HG03575 (cell line): ENCODE measurements at regions not wholly inside any gene's neighbourhood (a gene's known extent, or its start where the extent isn't known, plus 50 kb on each side); places are given as distances from the start of the nearest gene placed in this dataset.
"Not testable (repeated sequence)": the region's sequence is repeated elsewhere in the genome, so short reads cannot be mapped to it uniquely, and the experiment has no call there.

ENCODE experiments used
- ATAC-seq: cut with Tn5 transposase; IDR thresholded peaks from one replicate; pipeline ENCODE4 v1.9.1; 2021; ENCODE audit not compliant: unreplicated experiment, insufficient number of reproducible peaks, low FRiP score; ENCODE audit errors: extremely low read depth

DNA sequence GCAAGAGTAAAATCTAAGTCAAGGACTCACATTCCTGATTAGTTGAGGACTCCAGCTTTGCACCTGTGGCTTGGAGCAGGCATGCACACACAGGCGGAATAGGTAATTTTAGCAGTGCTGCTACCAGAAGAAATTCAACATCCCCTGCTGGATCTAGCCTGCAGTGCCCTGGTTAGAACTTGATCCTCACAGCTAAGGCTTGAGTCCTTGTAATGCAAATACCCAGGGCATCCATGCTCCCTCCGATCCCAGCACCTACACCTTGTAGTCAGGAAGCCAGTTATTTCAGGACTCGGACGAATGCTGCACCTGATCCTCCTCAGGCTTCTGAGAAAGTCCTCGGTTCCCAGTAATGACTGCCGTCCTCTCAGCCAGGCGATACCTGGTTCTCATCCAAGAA, 309.0 kb upstream of the AMIGO2 start:
- no peak for ATAC-seq

DNA sequence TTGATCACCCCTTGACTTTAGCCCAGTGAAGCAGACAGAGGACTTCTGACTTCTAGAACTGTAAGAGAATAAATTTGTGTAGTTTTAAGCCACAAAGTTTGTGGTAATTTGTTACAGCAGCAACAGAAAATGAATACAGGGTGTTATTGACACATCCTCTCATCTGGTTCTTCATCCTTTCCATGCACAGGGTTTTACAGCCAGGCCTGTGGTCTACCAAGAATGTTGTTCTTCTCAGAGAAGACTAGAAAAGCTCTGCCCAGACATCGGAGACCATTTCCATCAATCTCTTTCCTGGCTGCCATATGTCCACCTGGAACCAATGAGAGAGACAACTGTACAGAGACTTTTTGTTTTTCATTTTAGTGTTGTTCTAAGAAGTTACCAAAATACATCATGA, 308.2 kb upstream of the AMIGO2 start:
- ATAC-seq: no peak

GRCh38 chr12:47385653-47386052, 305.9 kb upstream of the AMIGO2 start:
- no peak for ATAC-seq

- ATAC-seq: no peak
Measured at GRCh38 chr12:47383942-47384341, 304.2 kb upstream of the AMIGO2 start.

- ATAC-seq: no peak
Measured at GRCh38 chr12:47382305-47382704, 302.5 kb upstream of the AMIGO2 start.

DNA sequence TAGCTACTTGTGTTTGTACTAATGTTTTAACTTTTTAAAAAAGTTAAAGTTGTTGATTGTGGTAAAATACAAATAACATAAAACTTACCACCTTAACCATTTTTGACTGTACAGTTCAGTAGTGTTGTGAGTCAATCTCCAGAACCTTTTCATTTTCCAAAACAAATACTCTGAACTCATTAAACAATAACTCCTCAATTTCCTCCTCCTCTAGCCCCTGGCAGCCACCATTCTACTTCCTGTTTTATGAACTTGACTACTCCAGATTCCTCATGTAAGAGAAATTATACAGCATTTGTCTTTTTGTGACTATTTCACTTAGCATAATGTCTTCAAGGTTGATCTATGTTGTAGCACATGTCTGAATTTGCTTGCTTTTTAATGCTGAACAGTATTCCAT, 299.1 kb upstream of the AMIGO2 start:
- ATAC-seq: no peak

DNA sequence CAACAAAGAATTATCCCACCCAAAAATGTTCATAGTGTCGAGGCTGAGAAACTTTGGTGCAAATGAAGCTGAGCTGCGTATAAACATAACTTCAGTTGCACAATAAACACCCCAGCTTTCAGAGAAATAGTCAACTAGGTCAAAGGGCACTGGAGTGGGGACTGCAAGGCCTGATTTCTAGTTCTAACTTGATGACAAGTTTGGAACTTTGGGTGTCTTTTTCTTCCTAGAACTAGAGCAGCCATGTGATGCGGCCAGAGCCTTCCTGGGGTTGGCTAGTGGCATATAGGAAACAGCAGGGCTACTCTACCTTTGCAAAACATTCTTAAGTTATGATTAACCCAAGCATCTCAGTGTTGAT, 298.4 kb upstream of the AMIGO2 start:
- ATAC-seq: no peak

GRCh38 chr12:47377414-47378221, 297.9 kb upstream of the AMIGO2 start:
- ATAC-seq: no peak

GRCh38 chr12:47376927-47377326, 297.2 kb upstream of the AMIGO2 start:
- no peak for ATAC-seq

DNA sequence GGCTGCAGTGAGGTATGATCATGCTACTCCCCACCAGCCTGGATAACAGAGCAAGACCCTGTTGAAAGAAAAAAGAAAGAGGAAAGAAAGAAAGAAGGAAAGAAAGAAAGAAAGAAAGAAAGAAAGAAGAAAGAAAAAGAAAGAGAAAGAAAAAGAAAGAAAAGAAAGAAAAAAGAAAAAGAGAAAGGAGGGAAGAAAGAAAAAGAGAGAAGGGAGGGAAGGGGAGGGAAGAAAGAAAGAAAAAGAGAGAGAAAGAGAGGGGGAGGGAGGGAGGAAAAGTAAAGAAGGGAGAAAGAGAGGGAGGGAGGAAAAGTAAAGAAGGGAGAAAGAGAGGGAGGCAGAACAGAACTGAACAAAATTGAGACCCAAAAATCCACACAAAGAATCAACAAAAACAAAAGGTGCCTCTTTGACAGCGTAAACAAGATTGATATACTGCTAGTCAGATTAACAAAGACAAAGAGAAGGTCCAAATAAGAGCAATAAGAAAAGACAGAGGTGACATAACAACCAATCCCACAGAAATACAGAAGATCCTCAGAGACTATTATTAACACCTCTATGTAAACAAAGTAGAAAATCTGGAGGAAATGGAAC, 293.9 kb upstream of the AMIGO2 start:
- no peak for ATAC-seq

GRCh38 chr12:47370421-47370820, 290.7 kb upstream of the AMIGO2 start:
- ATAC-seq: no peak

- no peak for ATAC-seq
Measured at GRCh38 chr12:47369085-47369484, 289.3 kb upstream of the AMIGO2 start.

DNA sequence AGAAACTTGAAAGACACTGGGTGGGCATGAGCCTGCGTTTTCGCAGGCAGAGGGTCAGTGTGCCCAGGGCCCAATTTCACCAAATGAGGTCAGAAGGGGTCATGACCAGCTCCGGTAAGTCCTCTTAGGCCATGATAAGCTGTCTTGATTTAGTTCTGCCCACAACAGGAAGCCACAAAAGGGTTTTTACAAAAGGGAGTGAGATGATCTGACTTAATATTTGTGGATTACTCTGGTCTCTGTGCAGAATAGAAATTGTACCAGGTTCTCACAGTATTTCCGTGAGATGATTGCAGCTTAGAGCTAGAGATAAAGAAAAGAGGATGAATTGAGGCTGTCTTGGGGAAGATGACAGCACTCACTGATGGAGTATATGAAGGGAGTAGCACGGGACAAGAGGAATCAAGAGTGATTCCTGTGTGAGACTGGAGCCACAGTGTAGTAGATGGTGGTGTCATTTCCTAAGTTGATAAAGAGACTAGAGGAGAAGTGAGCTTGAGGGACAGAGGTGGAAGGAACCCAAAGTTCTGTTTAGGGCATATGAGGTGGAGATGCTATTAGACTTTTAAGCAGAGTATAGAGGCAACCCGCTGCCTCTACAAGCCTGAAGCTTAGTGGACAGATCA, 288.3 kb upstream of the AMIGO2 start:
- ATAC-seq: no peak

GRCh38 chr12:47366579-47366978, 286.8 kb upstream of the AMIGO2 start:
- no peak for ATAC-seq

DNA sequence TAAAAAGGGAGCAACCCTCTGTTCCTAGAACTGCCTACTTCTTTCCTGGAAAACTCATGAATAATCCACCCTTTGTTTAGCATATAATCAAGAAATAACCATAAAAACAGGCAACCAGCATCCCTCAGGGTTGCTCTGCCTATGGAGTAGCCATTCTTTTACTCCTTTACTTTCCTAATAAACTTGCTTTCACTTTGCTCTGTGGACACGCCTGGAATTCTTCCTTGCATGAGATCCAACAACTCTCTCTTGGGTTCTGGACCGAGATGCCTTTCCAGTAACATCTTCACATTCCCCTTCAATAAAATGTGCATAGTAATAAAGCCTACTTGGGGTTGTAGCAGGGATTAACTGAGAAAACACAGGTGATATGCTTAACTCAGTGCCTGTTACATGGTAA, 286.4 kb upstream of the AMIGO2 start:
- no peak for ATAC-seq

- not testable (repeated sequence) for ATAC-seq
Measured at GRCh38 chr12:47365443-47366076, 285.8 kb upstream of the AMIGO2 start.

GRCh38 chr12:47364261-47364660, 284.5 kb upstream of the AMIGO2 start:
- ATAC-seq: no peak

DNA sequence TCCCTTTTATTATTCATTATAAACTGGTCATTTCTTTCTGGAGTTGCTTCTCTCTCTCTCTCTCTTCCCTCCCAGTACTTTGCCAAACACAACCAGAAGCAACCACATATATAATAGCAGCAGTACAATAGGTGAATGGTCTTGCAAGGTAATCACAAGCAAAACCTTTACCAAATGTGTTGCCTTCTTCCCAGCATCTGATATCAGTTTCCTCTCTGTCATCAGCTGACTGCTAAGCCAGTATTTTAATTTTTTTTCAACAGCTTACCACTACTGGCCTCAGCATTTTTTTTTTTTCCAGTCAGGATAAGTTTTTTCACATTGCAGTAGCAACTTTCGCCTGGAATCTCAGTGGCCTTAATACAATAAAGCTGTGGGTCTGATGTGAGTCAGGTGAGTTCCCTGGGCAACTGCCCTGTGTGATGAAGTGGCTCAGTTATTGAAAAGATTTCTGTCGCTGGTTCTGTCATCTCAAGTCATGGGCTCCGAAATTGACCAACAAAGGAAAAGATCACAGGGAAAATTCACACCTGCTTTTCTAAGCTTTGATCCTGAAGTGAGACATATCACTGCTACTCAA, 282.5 kb upstream of the AMIGO2 start:
- no peak for ATAC-seq

- no peak for ATAC-seq
Measured at GRCh38 chr12:47361389-47362021, 281.7 kb upstream of the AMIGO2 start.
